ENCODE measurements at regions not wholly inside any gene's neighbourhood (a gene's known extent, or its start where the extent isn't known, plus 50 kb on each side); places are given as distances from the start of the nearest gene placed in this dataset.

GRCh38 chr3:111338059-111338698 lies 203.8 kb upstream of the CD96 start:
- TF ChIP-seq CTCF (IDR thresholded peaks at IDR 0.05): peak; percentile 40 to 57 (median 54)
- TF ChIP-seq POLR2AphosphoS5 (IDR thresholded peaks at IDR 0.05): no peak
- no peak for TF ChIP-seq POLR2A (IDR thresholded peaks at IDR 0.05)
- TF ChIP-seq EP300 (IDR thresholded peaks at IDR 0.05; ENCODE audit: low read depth): no peak
